ENCODE measurements at regions not wholly inside any gene's neighbourhood (a gene's known extent, or its start where the extent isn't known, plus 50 kb on each side); places are given as distances from the start of the nearest gene placed in this dataset.

DNA sequence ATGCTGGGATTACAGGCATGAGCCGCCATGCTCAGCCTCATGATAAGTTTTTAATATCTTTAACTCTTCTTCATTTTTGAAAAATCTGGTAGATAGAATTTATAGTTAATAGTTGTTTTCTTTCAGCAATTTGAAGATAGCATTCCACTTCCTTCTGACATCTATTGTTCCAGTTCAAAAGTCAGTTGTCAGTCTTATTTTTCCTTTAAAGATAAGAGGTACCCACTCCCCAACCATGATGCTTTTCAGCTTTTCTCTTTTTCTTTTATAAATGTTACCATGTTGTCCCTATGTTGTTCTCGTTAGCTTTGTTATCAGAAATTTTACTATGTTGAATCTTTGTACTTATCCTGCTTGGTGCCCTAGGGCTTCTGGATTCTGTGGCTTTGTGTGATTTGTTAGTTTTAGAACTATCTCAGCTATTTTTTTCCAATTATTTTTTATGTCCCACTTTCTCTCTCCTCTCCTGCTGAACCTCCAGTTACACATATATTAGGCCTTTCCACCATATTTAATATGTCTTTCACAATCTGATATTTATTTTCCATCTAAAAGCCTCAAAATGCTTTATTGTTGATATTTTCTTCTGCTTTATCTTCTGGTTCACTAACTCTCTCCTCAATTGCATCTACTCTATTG is 181.6 kb upstream of the FOXN3 start:
- Mint-ChIP-seq H3K4me3 (no peak overlapping the region), H3K36me3 (ENCODE audit: insufficient read depth in 2 of 2) (peaks cover 25 to 71% of the 10 kb centered on the region in 2 donors), H3K9me3 (peaks cover 13 to 14% of the 10 kb centered on the region in 2 donors), H3K27me3 (ENCODE audit: low read depth) (no peaks in the 10 kb centered on the region), H3K4me1 (ENCODE audit: low read depth) (peaks cover 18% of the 10 kb centered on the region), H3K27ac (peak overlapping the region; percentile 70)
- DNase-seq (no peak), ATAC-seq (replicated peaks in 1 of 2) (no peak)

DNA sequence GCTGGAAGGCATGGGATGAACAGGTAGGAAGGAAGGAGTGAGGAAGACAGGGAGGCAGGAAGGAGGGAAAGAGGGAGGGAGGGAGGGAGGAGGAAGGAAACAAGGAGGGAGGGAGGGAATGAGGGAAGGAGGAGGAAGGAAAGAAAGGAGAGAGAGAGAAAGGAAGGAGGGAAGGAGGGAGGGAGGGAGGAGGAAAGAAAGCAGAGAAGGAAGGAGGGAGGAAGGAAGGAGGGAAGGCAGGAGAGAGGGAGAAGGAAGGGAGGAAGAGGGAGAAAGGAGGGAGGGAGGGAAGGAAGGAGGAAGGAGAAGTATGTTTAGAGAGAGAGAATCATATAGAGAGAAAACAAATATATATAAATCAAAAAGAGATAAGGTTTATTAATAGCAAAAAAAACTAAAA is 175.9 kb upstream of the FOXN3 start:
- no peak for ATAC-seq (replicated peaks in 1 of 2)
- Mint-ChIP-seq H3K36me3 (ENCODE audit: insufficient read depth in 2 of 2) (peaks cover 15 to 51% of the 10 kb centered on the region in 2 donors), H3K9me3 (peaks cover 5 to 7% of the 10 kb centered on the region in 2 donors), H3K4me3 (no peak overlapping the region), H3K4me1 (ENCODE audit: low read depth) (peaks cover 47% of the 10 kb centered on the region), H3K27me3 (ENCODE audit: low read depth) (no peaks in the 10 kb centered on the region), H3K27ac (no peak overlapping the region)
- DNase-seq, result no peak

DNA sequence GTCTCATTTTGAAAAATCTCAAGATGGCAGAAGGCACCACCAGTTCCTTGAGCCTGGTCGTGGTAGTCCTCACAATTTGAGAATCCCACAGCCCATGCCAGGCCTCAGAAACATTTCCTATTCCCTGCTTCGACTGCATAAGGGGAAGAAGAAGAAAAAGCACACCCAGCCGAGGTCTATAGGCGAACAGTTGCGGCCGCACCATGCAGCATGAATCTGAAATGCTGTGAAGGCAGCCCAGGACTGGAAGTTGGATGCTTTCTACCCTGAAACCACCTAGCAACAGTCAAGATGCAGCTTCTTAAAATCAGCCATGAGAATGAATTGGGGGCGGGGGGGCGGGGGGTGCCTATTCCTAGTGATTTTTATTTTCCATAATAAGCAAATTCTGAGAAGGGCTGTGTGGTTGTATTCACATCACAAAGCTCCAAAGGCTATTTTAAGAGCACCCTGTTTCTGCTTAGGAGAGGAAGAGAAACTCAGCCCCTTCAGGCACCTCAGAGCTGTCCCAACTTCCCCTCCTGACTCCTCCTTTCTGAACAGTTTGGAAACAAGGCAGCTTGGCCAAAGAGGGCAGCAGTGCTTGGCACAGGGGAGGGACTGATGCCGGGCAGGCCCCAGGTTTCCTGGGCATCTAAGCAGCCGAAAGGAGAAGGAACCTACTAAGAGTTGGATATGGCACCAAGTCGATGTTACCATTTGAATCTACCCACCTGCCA is 172.5 kb upstream of the FOXN3 start:
- H3K36me3 Mint-ChIP-seq (ENCODE audit: insufficient read depth in 2 of 2), result peaks cover 12 to 38% of the 10 kb centered on the region in 2 donors
- H3K4me3 Mint-ChIP-seq, result peak overlapping the region in 1 of 2 donors; percentile 2
- DNase-seq, result no peak
- H3K27me3 Mint-ChIP-seq (ENCODE audit: low read depth), result no peaks in the 10 kb centered on the region
- H3K9me3 Mint-ChIP-seq, result peaks cover 3 to 4% of the 10 kb centered on the region in 2 donors
- H3K27ac Mint-ChIP-seq, result no peak overlapping the region
- ATAC-seq (replicated peaks in 1 of 2), result no peak
- peaks cover 79% of the 10 kb centered on the region for H3K4me1 Mint-ChIP-seq (ENCODE audit: low read depth)

DNA sequence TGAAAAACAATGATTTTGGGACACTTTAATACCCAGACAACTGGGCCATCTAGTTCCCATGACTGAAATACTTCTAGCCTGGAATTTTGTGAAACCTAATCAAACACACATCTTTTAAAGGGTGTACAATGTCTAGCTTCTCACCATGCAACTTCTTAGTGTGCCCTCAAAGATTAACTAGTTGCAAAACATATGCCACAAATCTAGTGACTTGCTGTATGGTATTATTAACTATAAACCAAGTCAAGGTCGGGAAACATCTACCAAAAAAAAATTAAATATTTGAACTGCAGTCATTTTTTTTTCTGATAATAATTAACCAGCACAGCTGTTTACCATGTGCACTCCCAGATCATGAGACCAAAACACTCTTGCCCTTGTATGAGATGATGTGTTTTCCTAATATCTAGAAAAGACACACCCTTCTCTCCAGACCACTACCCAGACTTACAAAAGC is 171.8 kb upstream of the FOXN3 start:
- Mint-ChIP-seq H3K4me1 (ENCODE audit: low read depth) (peaks cover 79% of the 10 kb centered on the region), H3K27me3 (ENCODE audit: low read depth) (no peaks in the 10 kb centered on the region), H3K36me3 (ENCODE audit: insufficient read depth in 2 of 2) (peaks cover 12 to 33% of the 10 kb centered on the region in 2 donors), H3K27ac (no peak overlapping the region), H3K4me3 (no peak overlapping the region), H3K9me3 (peaks cover 3 to 4% of the 10 kb centered on the region in 2 donors)
- DNase-seq, result no peak
- ATAC-seq (replicated peaks in 1 of 2), result no peak

DNA sequence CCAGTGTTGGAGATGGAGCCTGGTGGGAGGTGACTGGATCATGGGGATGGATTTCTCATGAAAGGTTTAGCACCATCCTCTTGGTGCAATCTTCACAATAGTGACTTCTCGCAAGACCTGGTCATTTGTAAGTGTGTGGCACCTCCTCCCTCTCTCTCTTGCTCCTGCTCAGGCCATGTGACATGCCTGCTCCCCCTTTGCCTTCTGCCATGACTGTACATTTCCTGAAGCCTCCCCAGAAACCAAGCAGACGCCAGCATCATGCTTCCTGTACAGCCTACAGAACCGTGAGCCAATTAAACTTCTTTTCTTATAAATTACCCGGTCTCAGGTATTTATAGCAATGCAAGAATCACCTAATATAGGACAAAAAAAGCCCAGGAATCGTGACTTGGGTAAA is 171.0 kb upstream of the FOXN3 start:
- no peak overlapping the region for H3K4me3 Mint-ChIP-seq
- H3K27ac Mint-ChIP-seq, result no peak overlapping the region
- peaks cover 3 to 4% of the 10 kb centered on the region in 2 donors for H3K9me3 Mint-ChIP-seq

DNA sequence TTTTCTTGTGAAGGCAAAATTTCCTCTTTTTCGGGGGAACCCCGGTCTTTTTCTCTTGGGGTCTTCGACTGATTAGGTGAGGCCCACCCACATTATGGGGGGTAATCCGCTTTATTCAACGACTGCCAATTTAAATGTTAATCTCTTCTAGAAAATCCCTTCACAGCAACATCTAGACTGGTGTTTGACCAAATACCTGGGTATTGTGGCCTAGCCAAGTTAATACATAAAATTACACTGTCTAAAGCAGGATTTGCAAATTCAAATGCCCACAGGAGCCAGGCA is 170.0 kb upstream of the FOXN3 start:
- H3K27me3 Mint-ChIP-seq (ENCODE audit: low read depth), result no peaks in the 10 kb centered on the region
- peaks cover 9 to 39% of the 10 kb centered on the region in 2 donors for H3K36me3 Mint-ChIP-seq (ENCODE audit: insufficient read depth in 2 of 2)
- DNase-seq, result no peak
- ATAC-seq (replicated peaks in 1 of 2), result no peak
- H3K4me1 Mint-ChIP-seq (ENCODE audit: low read depth), result peaks cover 69% of the 10 kb centered on the region
- no peak overlapping the region for H3K27ac Mint-ChIP-seq
- peaks cover 0 to 3% of the 10 kb centered on the region in 2 donors for H3K9me3 Mint-ChIP-seq
- no peak overlapping the region for H3K4me3 Mint-ChIP-seq

More for the DNA sequence above, 171.0 kb upstream of the FOXN3 start:
- DNase-seq (no peak), ATAC-seq (replicated peaks in 1 of 2) (no peak)
- Mint-ChIP-seq H3K4me1 (ENCODE audit: low read depth) (peaks cover 78% of the 10 kb centered on the region), H3K36me3 (ENCODE audit: insufficient read depth in 2 of 2) (peaks cover 12 to 36% of the 10 kb centered on the region in 2 donors), H3K27me3 (ENCODE audit: low read depth) (no peaks in the 10 kb centered on the region)

DNA sequence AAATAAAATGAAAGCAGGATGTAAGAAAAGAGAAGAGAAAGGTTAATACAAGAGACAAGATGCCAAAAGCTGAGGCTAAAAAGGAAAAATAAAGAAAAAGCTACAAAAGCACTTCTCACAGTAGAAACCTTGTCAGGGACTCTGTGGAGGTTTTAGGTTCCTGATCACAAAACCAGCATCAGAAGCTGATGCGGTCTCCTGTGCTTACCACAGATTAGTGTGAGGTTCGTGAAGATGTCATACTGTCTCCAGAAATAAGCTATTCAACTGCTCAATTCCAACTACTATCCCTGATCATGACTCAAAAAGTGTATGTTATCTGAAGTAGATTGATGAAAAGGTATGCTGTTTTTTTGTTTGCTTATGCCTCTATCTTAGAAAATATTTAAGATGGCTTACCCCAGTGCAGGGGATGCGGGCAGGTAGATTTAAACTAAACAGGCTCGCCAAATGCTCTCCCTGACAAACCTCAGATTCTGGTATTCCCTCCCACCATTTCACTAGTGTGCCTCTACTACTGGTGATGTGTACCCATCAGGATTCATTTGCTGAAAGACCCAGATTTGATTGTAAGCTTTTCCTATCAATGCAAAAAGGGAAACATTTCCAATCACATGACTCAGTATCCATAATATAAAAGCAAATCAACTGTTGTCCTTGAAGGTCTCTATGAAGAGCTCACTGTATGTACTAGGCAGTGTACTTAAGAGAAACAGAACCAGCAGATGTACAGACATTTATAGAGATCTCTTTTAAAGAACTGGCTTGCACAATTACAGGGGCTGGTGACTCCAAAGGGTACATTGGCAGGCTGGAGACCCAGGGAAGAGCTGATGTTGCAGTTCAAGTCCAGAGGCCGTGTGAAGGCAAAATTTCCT is 169.5 kb upstream of the FOXN3 start:
- ATAC-seq (replicated peaks in 1 of 2) (peak; percentile 50 to 83), DNase-seq (peak in 1 of 2 donors; percentile 21)
- Mint-ChIP-seq H3K9me3 (peaks cover 0 to 2% of the 10 kb centered on the region in 2 donors), H3K4me3 (peak overlapping the region; percentile 21 to 52), H3K36me3 (ENCODE audit: insufficient read depth in 2 of 2) (peaks cover 11 to 36% of the 10 kb centered on the region in 2 donors), H3K27ac (peak overlapping the region; percentile 35), H3K27me3 (ENCODE audit: low read depth) (no peaks in the 10 kb centered on the region), H3K4me1 (ENCODE audit: low read depth) (peaks cover 65% of the 10 kb centered on the region)

DNA sequence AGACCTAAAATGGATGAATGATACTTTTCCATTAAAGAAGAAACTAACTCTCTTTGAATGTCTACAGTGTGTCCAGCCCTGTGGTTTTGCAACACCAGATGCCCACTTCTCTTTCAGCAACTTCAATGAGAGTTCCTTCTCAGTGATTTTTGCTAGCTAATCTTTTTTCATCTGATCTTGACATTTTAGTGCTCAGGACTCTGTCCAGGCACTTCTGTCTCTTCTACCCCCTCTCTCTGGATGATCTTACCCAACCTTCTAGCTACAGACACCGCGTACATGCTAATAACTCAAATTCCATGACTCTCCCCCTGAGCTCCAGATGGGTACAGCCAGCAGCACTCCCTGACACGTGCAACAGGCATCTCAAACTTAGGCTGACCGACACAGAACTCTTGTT is 161.1 kb upstream of the FOXN3 start:
- Mint-ChIP-seq H3K4me1 (ENCODE audit: low read depth) (peaks cover 18% of the 10 kb centered on the region), H3K27ac (no peak overlapping the region), H3K4me3 (no peak overlapping the region), H3K9me3 (no peaks in the 10 kb centered on the region), H3K27me3 (ENCODE audit: low read depth) (no peaks in the 10 kb centered on the region), H3K36me3 (ENCODE audit: insufficient read depth in 2 of 2) (peaks cover 2 to 16% of the 10 kb centered on the region in 2 donors)
- DNase-seq (no peak), ATAC-seq (replicated peaks in 1 of 2) (no peak)

DNA sequence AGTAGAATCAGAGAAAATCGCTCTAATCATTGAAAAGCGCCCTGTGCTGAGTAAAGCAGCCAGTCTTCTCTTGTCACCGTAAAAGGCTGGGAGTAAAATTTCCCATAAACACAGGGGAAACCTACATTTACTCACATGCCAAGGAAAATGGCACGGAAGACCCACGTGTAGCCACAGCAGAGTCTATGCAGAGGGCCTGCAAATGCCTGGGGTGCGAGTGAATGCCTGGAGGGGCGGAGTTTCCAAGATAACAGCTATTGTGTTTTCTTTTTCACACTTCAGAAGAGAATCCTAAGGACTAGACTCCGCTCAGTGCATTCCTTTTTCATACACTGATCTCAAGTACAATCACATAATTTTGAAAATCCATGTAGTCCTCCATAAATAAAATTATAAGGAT is 159.9 kb upstream of the FOXN3 start:
- H3K4me1 Mint-ChIP-seq (ENCODE audit: low read depth), result peaks cover 26% of the 10 kb centered on the region
- DNase-seq (no peak), ATAC-seq (replicated peaks in 1 of 2) (no peak)
- no peaks in the 10 kb centered on the region for H3K27me3 Mint-ChIP-seq (ENCODE audit: low read depth)
- H3K27ac Mint-ChIP-seq, result no peak overlapping the region
- no peaks in the 10 kb centered on the region for H3K9me3 Mint-ChIP-seq
- H3K4me3 Mint-ChIP-seq, result no peak overlapping the region
- peaks cover under 1 to 11% of the 10 kb centered on the region in 2 donors for H3K36me3 Mint-ChIP-seq (ENCODE audit: insufficient read depth in 2 of 2)

DNA sequence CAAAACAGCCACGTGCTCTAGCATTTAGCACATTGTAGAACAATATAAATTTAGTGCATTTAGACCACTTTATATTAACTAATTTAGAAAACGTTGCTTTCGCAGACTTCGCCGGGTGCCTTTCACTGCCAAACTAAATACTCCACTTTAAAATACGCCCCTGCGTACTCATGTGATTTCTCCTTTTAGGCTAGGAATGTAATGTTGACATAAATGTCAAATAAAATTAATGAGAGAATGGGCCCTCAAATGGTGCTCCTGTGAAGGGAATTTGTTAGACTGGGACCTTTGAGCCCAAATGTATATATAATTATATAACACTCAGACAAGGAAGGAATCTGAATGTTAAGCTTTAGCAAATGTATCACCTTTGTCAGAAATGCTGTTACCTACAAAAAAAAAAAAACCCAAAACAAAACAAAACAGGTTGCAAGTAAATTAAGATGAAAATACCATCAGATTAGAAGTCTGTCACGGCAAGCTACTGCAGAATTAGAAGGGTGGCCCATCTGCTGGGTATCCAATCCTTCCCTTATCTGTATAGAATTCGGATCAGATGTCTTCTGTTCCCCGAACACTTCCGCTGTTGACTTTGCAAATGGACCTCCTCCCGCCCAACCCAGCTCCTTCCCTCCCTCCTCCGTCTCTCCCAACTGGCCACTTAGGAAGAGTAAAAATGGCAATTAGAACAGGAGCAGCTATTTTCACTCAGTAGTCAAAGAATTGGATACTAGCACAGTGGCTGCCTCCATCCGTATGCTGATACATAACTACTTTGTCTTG is 159.3 kb upstream of the FOXN3 start:
- ATAC-seq (replicated peaks in 1 of 2) (no peak), DNase-seq (no peak)
- H3K4me1 Mint-ChIP-seq (ENCODE audit: low read depth), result peaks cover 26% of the 10 kb centered on the region
- no peaks in the 10 kb centered on the region for H3K9me3 Mint-ChIP-seq
- no peak overlapping the region for H3K4me3 Mint-ChIP-seq
- no peaks in the 10 kb centered on the region for H3K27me3 Mint-ChIP-seq (ENCODE audit: low read depth)
- peak overlapping the region; percentile 72 for H3K27ac Mint-ChIP-seq
- peaks cover 0 to 12% of the 10 kb centered on the region in 2 donors for H3K36me3 Mint-ChIP-seq (ENCODE audit: insufficient read depth in 2 of 2)

DNA sequence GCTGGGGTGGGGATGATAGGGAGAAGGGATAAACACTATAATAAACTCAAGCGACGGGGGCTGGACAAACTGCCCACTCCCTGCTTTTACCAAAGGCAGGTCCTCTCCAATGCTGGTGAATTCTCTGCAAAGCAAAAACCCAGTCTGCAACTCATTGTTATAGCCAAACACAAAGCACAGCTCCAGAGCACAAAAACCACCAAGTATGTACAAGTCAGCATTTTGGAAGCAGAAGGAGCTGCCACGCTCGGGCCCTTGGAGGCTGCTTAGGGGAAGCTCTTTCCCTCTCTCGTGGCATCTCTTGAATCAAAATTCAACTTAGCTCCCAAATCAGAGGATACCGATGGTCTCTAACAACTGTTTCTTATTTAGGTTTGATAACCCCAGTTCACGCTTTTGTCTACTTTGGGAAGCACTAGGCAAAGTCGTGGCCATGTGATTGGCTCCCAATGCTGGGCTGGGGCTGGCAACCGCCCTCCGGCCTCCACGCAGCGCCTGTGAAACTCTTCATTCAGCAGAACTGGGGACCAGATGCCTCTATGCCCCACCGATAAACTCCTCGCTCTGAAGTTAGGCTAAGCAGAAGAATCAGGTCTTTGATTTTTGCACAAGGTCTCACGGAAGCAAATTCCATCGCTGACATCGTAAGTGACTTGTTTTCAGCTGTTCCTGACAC is 158.5 kb upstream of the FOXN3 start:
- Mint-ChIP-seq H3K4me3 (no peak overlapping the region), H3K4me1 (ENCODE audit: low read depth) (peaks cover 26% of the 10 kb centered on the region), H3K9me3 (no peaks in the 10 kb centered on the region), H3K36me3 (ENCODE audit: insufficient read depth in 2 of 2) (peaks cover 0 to 13% of the 10 kb centered on the region in 2 donors), H3K27me3 (ENCODE audit: low read depth) (no peaks in the 10 kb centered on the region), H3K27ac (no peak overlapping the region)
- ATAC-seq (replicated peaks in 1 of 2) (no peak), DNase-seq (no peak)

DNA sequence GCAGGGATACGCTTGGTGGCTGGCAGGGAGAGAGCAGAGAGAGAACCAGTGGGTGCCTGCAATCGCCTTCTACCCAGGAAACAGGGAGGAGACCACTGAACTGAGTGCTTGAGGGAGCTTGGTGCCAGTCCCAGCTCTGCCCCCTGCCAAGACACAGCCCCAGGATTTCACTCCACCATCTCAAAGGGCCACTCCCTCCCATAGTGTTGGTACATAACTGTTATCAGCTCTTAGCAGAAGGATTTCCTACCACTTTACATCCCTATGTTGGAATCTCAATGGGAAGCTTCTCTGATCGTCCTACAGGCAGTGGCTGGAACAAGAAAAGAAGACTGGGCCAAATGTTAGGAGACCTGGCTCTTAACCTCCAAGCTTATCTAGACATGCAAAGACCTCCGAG is 157.4 kb upstream of the FOXN3 start:
- no peaks in the 10 kb centered on the region for H3K27me3 Mint-ChIP-seq (ENCODE audit: low read depth)
- no peak overlapping the region for H3K27ac Mint-ChIP-seq
- peaks cover 0 to 1% of the 10 kb centered on the region in 2 donors for H3K9me3 Mint-ChIP-seq
- peaks cover 0 to 13% of the 10 kb centered on the region in 2 donors for H3K36me3 Mint-ChIP-seq (ENCODE audit: insufficient read depth in 2 of 2)
- H3K4me1 Mint-ChIP-seq (ENCODE audit: low read depth), result peaks cover 30% of the 10 kb centered on the region
- DNase-seq (no peak), ATAC-seq (replicated peaks in 1 of 2) (no peak)
- H3K4me3 Mint-ChIP-seq, result no peak overlapping the region
